Thyroid gland (tissue), 4 donors: ENCODE measurements at regions not wholly inside any gene's neighbourhood (a gene's known extent, or its start where the extent isn't known, plus 50 kb on each side); places are given as distances from the start of the nearest gene placed in this dataset.

Experiments used
- CTCF ChIP-seq, 6 experiments: fragments of 200-600 bp in 3 of 6; fragments of 450-650 bp in 3 of 6; sonication (generic) in 3 of 6; IDR thresholded peaks; one replicate each; pipeline ENCODE4 v1.5.1; 2016 to 2019; ENCODE audit warnings: antibody characterized with exemption in 6 of 6, mild to moderate bottlenecking in 2 of 6, inconsistent platforms in 1 of 6, moderate library complexity in 1 of 6
- POLR2A ChIP-seq, 2 donors: fragments of 450-650 bp; IDR thresholded peaks; one replicate each; pipeline ENCODE4 v1.6.1; 2017; ENCODE audit warnings: antibody characterized with exemption in 2 of 2, mild to moderate bottlenecking in 2 of 2, moderate library complexity in 1 of 2

- TF ChIP-seq CTCF (IDR thresholded peaks at IDR 0.05): no peak
- TF ChIP-seq POLR2A (IDR thresholded peaks at IDR 0.05): no peak
Measured at GRCh38 chr9:25613709-25614108, 64.5 kb downstream of the TUSC1 start.
